ENCODE measurements at regions not wholly inside any gene's neighbourhood (a gene's known extent, or its start where the extent isn't known, plus 50 kb on each side); places are given as distances from the start of the nearest gene placed in this dataset.

DNA sequence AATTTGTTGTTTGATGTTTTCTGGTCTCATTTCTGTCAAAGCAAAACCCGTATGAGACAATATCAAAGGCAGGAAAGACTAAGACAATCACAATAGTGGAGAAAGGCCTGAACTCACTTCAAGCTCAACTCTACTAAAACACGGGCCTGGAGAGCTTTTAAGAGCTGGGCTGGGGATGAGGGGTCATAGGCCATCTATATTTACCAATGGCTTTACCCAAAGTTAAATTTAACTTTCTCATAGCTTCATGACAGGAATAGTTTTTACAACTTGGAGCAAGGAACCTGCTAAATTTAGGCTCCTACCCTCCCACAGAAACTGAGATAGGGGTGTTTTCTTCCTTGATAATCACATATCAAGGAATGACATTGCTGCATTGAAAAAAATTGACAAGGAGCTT, 223.4 kb upstream of the CHORDC1 start:
- TF ChIP-seq POLR2A (IDR thresholded peaks at IDR 0.05) (no peak), CTCF (IDR thresholded peaks at IDR 0.05) (no peak)
